ENCODE measurements at regions not wholly inside any gene's neighbourhood (a gene's known extent, or its start where the extent isn't known, plus 50 kb on each side); places are given as distances from the start of the nearest gene placed in this dataset.

GRCh38 chr7:9523579-9523978, 1090.2 kb downstream of the NXPH1 start:
- no peak for TF ChIP-seq MAX (IDR thresholded peaks at IDR 0.05)
- TF ChIP-seq EGR1 (IDR thresholded peaks at IDR 0.05), result no peak
- no peak for TF ChIP-seq CREB1 (IDR thresholded peaks at IDR 0.05; ENCODE audit: low read depth)
- TF ChIP-seq RAD21 (IDR thresholded peaks at IDR 0.05; ENCODE audit: low read depth), result no peak

Measured in Ishikawa (cell line).